ENCODE measurements at regions not wholly inside any gene's neighbourhood (a gene's known extent, or its start where the extent isn't known, plus 50 kb on each side); places are given as distances from the start of the nearest gene placed in this dataset.

GRCh38 chr17:13092010-13092409 lies 74.2 kb upstream of the ELAC2 start (continued):
- TF ChIP-seq ZBTB11 (tag by site-specific recombination; conservative IDR thresholded peaks at IDR 0.05; ENCODE audit: low read depth) = 0 out of 2 replicates have a peak, but pooled peaks have one; percentile 40

GRCh38 chr17:13088666-13089065 lies 70.8 kb upstream of the ELAC2 start:
- Histone ChIP-seq H3K36me3 (ENCODE audit: control insufficient read depth in 2 of 2, insufficient read depth in 1 of 2, low read length in 2 of 2) (no peaks in the 10 kb centered on the region), H3K9me3 (ENCODE audit: control insufficient read depth, insufficient read depth, low read depth, low read length) (no peaks in the 10 kb centered on the region), H3K27ac (ENCODE audit: extremely low read depth, low read depth, low read length) (no peak overlapping the region), H3K4me3 (ENCODE audit: low read depth, low read length) (no peak overlapping the region), H3K4me1 (ENCODE audit: control insufficient read depth, insufficient read depth, low read length) (no peaks in the 10 kb centered on the region)
- ChIA-PET POLR2A (no interaction called here), CTCF (no interaction called here)
- no peak for TF ChIP-seq ZNF133 (tag by site-specific recombination; IDR thresholded peaks at IDR 0.05)
- no peak for TF ChIP-seq GLIS2 (tag by site-specific recombination; IDR thresholded peaks at IDR 0.05)
- no peak for TF ChIP-seq ZBTB48 (tag by site-specific recombination; IDR thresholded peaks at IDR 0.05)
- no peak for TF ChIP-seq ZNF530 (tag by site-specific recombination; IDR thresholded peaks at IDR 0.05; ENCODE audit: low read depth)

- no peak overlapping the region for H3K27ac ChIP-seq (ENCODE audit: extremely low read depth, low read depth, low read length)
- ChIA-PET POLR2A (no interaction called here), CTCF (interaction anchor here (1.9 kb wide), 1 partner anchor 57 kb away, joined by 5 read pairs; no protein-coding TSS in a partner anchor)
- TF ChIP-seq ZBTB8A (tag by site-specific recombination; IDR thresholded peaks at IDR 0.05) (no peak), ZNF664 (tag by site-specific recombination; IDR thresholded peaks at IDR 0.05) (no peak), ZNF354C (tag by site-specific recombination; IDR thresholded peaks at IDR 0.05; ENCODE audit: borderline replicate concordance, low read depth) (no peak), ZNF398 (tag by site-specific recombination; IDR thresholded peaks at IDR 0.05) (no peak), ZNF544 (tag by site-specific recombination; IDR thresholded peaks at IDR 0.05) (no peak), HOXD13 (CRISPR knock-in tag; IDR thresholded peaks at IDR 0.05; ENCODE audit: borderline replicate concordance) (no peak), ZNF391 (tag by site-specific recombination; IDR thresholded peaks at IDR 0.05; ENCODE audit: borderline replicate concordance, low read depth) (no peak), MZF1 (tag by site-specific recombination; IDR thresholded peaks at IDR 0.05; ENCODE audit: borderline replicate concordance) (no peak), ZNF274 (IDR thresholded peaks at IDR 0.05; ENCODE audit: low read length) (no peak), ZNF274 (tag by site-specific recombination; IDR thresholded peaks at IDR 0.05; ENCODE audit: borderline replicate concordance) (no peak), ZNF423 (tag by site-specific recombination; IDR thresholded peaks at IDR 0.05) (no peak), ZNF37A (tag by site-specific recombination; IDR thresholded peaks at IDR 0.05) (no peak), ZNF549 (tag by site-specific recombination; IDR thresholded peaks at IDR 0.05) (no peak), ZNF677 (tag by site-specific recombination; IDR thresholded peaks at IDR 0.05) (no peak), ZFHX2 (tag by site-specific recombination; conservative IDR thresholded peaks at IDR 0.05) (no peak), ZNF571 (tag by site-specific recombination; IDR thresholded peaks at IDR 0.05) (no peak), SP2 (tag by site-specific recombination; IDR thresholded peaks at IDR 0.05) (no peak), ZBTB17 (tag by site-specific recombination; IDR thresholded peaks at IDR 0.05) (no peak), ZNF404 (tag by site-specific recombination; IDR thresholded peaks at IDR 0.05) (no peak), ZNF16 (tag by site-specific recombination; IDR thresholded peaks at IDR 0.05; ENCODE audit: low read depth) (no peak), ZNF362 (tag by site-specific recombination; IDR thresholded peaks at IDR 0.05) (no peak)
- H3K4me1 ChIP-seq (ENCODE audit: control insufficient read depth, insufficient read depth, low read length) = no peaks in the 10 kb centered on the region
- no peaks in the 10 kb centered on the region for H3K36me3 ChIP-seq (ENCODE audit: control insufficient read depth in 2 of 2, insufficient read depth in 1 of 2, low read length in 2 of 2)
- no peak overlapping the region for H3K4me3 ChIP-seq (ENCODE audit: low read depth, low read length)
- H3K9me3 ChIP-seq (ENCODE audit: control insufficient read depth, insufficient read depth, low read depth, low read length) = no peaks in the 10 kb centered on the region
Observed at GRCh38 chr17:13087802-13088201, 70.0 kb upstream of the ELAC2 start.
